HG03135 (cell line): ENCODE measurements at regions not wholly inside any gene's neighbourhood (a gene's known extent, or its start where the extent isn't known, plus 50 kb on each side); places are given as distances from the start of the nearest gene placed in this dataset.

Experiments used
- ATAC-seq: cut with Tn5 transposase; IDR thresholded peaks from one replicate; pipeline ENCODE4 v1.9.1; 2021; ENCODE audit warnings: mild to moderate bottlenecking, moderate library complexity; ENCODE audit not compliant: unreplicated experiment

DNA sequence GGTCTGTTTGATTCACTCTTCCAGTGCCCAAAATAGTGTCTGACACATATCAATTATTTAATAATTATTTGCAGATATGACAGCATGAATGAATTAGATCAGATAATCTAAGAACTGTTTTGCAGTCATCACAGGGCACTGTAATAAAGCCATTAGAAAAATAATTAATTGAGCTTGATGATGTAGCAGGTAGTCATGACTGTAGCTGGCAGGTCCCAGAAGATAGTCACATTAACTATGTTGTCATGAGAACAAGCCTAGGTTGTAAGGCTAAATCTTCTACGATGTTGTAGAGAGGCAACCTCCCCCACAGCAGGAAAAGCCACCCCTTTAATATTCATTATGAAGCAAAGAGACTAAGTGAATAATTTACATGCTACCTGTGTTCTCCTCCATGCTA is 243.9 kb upstream of the SPTLC3 start:
- no peak for ATAC-seq

DNA sequence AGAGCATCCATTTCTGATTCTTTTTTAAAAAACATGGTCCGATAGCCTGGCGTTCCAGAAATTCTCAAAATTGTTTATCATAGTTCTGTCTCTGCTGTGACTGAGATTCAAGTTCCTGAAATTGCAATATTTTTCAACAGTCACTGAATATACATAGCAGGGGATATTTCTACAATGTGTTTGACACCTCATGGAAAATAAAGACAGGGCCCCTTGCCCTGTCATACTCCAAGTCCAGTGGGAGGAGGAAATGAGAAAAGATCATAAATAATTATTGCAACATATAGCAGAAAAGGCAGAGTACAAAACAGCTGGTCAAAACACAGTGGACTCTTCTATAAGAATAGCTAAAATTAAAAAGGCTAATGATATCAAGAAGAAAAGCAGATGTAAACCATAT is 234.8 kb upstream of the SPTLC3 start:
- ATAC-seq, result no peak

DNA sequence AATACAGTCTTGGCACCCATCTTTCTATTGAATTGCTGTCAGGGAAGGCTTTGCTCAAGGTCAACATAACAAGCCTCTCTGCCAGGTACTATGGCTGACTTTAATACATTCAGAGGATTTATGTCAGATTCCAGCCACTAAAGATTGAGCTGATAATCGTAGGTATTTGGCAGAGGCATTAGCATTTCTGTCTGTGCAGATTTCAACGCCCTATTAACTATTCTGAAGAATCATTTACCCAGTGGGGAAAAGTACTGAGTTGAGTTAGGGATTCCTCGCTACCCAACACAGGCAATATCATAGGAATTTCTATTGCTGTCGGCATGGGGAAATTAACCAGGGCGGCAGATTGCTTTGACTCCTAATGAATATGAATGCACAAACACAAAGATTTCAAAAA is 233.7 kb upstream of the SPTLC3 start:
- ATAC-seq, result no peak

DNA sequence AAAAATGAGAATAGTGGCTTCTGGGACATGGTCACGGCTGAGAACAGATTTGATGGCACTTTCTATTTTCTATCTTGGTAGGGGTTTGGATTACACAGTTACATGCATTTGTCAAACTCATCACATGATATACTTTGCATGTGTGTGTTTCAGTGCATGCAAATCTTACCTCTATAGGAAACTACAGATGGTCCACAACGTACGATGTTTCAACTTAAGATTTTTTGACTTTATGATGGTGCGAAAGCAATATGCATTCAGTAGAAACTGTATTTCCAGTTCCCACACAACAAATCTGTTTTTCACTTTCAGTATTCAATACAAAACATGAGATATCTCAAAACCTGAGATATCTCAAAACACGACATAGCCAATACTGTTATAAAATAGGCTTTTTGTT is 231.8 kb upstream of the SPTLC3 start:
- no peak for ATAC-seq

DNA sequence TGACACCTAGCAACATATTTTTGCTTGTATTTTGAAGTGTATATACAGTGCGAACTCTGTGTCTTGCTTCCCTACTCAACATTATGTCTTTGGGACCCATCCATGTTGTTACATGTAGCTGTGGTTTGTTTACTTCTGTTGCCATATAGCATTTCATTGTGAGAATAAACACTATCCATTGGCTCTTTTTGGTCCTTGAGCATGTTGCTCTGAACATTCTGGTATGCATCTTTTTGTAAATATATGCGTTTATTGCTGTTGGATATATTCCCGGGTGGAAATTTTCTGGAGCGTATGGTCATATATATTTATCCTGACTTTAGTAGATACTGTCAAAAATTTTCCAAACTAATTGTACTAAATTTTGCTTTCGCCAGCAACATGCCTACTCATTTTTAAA is 222.5 kb upstream of the SPTLC3 start:
- no peak for ATAC-seq

DNA sequence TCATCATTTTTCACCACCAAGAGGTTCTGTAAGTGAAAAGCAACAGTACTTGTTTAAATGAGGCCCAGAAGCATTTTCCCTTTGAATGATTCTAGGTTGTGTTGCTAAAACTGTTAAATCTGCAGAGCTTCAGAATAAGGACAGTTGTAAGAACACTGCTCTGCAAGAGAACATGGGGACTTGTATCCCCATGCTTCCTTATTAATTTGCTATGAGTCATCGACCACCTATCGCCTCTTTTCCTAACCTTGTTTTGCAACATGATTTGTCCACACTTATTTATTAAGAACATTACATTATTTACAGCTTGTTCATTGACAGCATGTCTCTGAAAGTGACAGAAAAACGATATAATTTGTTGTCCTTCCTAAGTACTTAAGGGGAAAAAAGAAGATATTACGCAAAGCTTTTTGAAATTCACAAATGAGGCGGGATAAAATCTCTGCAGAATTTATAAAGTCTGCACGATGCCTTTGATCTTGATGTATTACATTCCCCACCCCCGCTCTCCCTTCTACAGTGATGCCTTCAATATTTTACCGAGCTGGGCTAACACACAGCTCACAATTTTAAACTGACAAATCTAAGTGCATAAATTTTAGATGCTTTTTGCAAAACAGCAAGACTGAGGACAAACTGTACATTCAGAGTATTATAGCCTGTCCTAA is 220.0 kb upstream of the SPTLC3 start:
- no peak for ATAC-seq

DNA sequence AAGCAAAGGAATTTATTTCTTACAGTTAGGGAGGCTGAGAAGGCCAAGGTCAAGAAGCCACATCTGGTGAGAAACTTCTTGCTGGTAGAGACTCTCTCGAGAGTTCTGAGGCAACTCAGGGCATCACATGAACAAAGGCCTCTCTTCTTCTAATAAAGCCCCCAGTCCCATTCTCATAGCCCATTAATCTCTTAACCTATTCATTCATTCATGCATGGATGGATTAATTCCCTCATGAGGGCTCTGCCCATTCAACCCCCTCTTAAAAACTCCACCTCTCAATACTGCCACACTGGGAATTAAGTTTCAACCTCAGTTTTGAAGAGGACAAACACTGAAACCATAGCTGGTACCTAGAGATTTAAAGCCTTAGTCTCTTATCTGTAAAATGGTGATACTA is 217.9 kb upstream of the SPTLC3 start:
- no peak for ATAC-seq

DNA sequence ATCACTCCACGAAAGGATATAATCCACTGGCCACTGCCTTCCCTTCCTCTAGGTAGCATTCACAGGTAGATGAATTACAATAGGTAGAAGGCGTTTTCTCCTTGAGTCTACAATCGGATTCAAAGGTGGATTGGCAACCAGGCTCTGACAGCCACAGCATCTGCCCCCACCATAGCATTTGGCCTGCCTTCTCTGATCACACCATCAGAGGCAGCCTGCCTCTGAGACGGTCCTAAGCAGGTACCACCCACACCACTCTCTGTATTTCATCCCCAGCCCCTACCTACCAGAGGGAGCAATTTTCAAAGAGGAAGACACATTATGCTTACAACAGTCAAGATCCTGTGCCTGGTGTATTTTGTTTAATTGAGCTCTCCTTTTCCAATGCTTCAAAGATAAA is 210.5 kb upstream of the SPTLC3 start:
- no peak for ATAC-seq

DNA sequence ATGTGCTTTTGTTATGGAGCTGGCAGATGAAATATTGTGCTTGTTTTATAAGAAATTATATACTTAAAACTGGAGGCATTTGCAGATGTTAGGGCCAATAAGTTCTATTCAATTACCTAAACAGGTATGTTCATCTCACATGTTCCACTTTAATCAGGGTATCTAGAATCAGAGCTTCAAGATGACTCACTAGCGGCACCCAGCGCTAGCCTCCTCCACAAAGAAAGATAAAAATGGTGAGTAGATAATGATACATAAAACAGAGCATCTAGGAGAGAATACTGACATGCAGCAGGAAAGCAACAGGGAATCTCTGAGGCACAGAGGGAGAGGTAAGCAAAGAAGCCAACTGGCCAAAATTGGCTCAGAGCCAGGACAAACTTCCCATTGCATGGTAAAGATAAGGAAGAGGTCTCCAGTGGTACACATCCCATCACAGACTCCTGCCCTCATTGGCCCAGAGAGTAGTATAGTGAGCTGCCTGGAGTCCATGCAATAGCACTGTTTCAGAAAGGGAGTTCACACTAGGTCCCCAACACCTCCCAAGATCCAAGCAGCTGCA is 200.7 kb upstream of the SPTLC3 start:
- no peak for ATAC-seq

DNA sequence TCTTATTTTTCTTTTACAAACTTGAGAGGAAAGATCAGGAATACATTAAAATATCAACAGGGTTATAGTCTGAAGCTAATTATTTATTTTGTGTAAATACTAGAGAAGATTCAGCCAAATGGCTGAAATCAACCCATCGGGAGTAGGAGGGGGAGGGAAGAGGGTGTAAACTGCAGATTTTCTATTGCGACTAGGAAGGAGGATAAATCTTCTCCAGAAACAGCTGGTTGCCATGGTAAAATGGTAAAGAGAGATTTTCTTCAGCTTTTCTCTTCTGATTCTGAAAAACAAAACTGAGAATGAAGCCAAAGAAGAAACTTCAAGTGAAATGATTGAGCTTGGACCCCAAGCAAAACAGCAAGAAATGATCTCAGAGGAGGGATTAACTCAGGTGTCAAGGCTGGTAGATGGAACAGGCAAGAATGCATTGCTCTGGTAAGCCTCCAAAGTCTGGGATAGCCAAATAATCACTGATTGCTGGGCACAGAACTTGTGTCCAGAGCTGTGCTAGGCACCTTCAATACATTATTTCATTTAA is 193.5 kb upstream of the SPTLC3 start:
- no peak for ATAC-seq

DNA sequence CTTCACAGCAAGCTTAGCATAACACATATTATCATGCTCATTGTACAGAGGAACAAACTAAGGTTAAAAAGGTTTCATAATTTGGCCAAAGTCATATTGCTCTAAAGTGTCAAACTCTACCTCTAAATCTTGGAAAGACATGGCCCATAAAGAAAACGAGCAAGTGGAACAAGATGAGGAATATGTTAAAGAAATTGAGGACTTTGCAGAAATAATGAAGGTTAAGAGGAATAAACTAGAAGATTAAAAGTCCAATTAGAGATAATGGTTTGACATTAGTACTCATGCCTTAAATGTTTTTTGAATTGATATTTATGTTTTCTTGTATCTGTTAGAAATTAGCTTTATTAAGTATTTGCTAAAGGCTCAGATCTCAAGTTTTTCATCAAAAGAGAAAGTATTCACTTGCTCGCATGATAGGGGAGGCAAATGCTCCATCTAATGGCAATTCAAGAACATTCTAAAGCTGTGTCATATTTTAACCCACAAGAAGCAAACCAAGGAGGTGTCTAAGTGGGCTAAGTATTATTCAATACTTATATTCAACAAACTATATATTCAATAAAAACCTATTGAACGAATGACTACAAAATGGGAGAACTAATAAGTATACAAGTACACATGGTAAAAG is 192.9 kb upstream of the SPTLC3 start:
- no peak for ATAC-seq

DNA sequence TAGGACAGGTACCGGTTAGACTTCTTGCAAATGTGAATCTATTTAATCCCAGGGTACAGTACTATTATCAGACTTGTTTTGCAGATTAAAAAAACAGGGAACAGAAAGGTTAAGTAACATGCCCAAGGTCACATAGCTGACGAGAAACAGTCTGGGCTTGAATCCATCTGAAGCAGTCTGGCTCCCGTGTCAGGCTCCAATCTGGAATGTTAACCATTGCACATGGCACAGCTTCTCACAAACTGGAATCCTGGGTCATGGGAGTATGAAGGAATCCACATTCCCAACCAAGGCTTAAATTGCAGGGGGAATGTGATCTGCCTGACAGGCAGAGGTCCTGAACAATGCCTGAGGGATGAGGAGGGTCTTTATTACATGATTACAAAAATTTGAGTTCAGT is 187.5 kb upstream of the SPTLC3 start:
- ATAC-seq, result no peak

DNA sequence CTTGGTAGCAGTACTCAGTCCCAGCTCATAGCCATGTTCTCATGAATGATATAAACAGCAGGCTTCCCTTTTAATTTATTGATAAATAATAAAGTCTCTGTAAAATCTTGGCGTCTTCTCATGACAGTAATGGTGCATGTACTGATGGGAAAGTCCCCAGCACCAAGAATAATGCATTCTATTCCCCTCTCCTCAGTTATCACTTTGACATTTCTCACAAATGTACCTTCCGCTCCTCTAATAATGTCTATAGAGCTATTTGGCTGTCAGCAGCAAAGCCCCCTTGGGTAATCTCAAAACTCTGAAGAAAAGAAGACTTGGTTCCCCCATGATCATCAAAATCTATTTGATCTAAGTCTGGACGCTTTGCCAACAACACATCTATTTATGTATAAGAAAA is 185.0 kb upstream of the SPTLC3 start:
- no peak for ATAC-seq

DNA sequence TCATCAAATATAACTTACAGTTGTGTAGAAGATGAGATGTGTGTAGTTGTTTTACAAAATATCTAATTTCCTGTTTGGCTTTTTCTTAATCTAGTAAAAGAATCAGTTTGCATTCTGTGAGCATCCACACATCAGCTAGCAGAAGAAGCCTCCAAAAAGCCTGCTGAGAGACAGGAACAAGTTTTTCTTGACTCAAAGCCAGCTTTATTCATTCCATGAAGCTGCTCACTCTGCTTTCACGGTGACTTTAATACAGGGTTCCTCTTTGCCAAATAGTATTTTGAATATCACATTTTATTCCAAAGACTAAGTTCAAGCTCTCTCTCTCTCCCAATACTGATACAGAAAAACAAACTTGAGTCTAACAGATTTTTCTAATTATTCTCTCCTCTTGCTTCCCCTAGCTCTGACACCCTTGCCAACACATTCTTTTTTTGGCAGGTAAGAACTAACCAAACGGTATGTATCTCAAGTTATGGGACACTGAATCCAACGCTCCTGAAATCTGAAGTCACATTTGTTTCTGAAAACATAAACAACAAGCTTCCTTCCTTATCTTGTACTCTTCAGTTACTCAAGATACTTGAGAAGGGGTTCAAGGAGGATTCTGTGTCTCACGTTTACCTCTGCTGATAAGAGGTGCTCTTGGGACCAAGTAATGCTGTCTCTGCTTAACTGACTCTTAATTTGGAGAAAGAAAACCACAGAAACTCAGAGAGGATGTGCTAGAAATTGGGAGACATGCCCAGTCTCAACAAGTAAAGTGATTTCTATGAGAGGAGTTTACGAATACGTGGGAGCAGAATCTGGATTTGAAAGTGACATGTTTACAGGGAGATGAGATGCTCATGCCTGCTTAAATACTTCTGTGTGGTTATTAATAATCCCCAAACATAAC is 184.2 kb upstream of the SPTLC3 start:
- no peak for ATAC-seq

DNA sequence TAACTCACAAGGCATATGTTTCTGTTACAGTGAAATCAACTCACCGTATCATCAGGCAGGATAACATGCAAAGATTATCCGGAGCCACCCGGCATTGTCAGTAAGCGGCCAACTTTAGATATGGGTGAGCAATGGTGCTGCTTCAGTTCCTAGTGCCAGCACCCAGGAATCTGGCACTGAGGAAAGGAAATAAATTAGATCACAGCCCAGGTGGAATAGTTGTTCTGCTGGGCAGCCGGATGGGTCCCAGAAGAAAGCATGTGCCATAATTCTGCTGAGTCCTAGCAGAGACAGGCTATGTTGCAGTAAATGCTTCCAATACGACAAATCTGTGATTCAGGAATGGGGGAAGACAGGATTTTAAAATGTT is 183.6 kb upstream of the SPTLC3 start:
- ATAC-seq, result no peak

DNA sequence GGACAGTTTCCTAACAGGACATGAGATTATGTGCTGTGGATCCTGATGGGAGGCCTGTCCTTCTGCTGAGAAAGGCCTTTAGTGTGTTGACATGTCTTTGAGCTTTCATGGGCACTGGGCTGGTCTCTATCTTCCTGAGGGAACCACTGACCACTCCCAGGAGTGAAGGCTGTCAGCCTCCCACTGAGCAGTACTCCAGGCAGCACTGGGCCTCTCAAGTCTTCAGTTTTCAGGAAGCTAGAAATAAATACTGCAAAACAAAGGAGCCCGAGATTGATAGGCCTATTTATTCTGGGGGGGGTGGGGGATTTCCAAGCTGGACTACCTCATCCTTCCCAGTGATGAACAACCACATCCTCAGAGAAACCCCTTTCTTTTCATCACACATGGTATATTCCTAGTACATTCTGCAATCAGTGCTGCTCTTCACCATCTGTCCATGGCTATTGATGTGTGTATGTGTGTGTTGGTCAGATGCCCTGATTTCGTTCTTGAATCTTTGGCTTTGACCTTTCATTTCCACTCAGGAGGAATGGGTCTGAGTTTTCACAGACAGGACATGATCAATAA is 180.9 kb upstream of the SPTLC3 start:
- ATAC-seq, result no peak

DNA sequence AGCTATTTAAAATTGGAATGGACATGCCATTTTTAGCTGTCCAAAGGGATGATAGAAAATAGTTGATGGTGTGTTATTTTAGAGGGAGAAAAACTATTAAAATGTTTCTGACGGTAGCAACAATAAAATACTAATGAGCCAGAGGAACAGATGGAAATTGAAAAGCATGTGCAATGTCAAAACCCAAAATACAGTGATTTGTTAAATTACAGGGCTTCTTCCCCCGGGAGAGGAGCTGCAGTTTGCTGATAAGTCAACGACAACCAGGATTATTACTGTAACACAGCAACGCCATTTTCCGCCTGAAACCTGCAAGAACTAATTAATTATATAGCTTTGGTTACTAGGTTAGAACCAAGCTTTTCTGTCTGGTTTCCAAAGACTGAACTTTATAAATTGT is 179.6 kb upstream of the SPTLC3 start:
- no peak for ATAC-seq

DNA sequence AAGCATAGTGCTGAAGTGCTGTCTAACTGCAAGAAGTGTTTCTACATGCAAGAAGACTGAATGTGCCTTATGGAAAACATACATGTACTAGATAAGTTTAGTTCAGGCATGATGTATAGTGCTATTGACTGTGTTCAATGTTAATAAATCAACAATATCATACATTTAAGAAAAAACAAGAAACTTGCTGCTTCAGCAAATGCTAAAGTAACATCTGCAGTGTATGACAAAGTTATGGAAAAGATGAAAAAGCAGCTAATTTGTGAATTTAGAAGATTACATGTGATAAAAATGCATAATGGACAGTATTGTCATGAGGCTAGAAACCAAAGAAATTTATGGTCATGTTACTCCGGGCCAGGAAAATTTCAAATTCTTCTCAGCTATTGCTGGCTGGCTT is 174.9 kb upstream of the SPTLC3 start:
- ATAC-seq, result no peak

DNA sequence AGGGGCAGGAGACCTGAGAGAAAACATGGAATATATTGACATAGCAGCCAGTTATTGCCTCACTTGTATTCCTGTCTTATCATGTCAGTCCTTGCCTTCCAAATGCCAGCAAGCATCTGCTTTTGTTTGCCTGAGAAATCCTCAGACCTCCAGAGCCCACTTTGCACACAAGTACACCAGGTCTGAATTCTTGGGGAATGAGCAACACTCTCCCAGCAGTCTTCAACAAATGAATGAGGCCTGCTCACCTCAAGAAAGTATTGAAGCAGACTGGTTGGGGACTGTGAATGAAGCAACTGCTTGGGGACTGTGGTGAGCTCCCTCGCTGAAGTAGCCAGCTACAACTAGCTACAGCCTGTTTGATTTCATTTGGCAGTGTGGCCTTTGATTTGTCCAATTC is 172.8 kb upstream of the SPTLC3 start:
- no peak for ATAC-seq

DNA sequence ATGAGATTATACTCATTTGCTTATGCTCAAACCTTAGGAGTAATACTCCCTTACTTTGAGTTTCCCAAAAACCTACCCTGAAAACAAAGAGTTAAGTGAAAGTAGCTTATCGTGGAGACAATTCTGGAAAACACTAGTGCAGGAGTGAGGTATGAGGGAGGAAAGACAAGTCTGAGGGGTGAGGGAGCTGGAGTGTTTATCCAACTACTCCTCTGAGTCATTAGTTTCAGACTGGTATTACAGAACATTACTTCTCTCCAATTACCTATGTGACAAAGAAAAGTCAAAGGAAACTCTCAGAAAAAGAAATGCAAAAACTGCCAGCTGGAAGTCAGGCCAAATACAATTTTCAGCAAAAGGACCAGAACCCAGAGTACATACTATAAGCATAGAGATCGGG is 171.1 kb upstream of the SPTLC3 start:
- no peak for ATAC-seq

DNA sequence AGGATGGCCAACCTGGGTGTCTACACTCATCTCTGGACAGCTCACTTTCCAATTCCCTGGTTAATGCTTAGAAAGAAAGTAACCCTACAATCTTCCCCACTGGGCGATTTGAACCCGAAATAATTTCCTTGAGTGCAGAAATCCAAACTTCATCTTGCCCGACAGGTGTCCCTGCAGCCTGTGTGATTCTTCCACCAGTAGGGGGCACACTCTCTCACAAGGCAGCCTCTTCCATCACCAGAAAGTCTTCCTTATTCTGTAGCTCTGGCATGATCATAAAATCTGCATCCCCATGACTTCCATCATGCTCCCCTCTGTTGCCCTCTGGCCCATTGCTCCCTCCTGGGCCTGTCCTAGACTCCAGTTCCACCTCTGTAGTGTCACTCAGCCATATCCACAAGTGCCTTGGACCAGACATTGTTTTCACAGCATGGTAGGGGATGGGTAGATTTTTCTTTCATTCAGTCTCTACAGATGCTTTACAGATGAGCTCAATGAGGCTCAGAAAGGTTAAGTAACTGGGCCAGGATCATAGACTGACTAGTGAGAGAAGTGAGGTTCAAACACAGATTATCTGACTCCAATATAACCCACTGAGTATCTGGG is 170.4 kb upstream of the SPTLC3 start:
- no peak for ATAC-seq
